ENCODE measurements at regions not wholly inside any gene's neighbourhood (a gene's known extent, or its start where the extent isn't known, plus 50 kb on each side); places are given as distances from the start of the nearest gene placed in this dataset.

DNA sequence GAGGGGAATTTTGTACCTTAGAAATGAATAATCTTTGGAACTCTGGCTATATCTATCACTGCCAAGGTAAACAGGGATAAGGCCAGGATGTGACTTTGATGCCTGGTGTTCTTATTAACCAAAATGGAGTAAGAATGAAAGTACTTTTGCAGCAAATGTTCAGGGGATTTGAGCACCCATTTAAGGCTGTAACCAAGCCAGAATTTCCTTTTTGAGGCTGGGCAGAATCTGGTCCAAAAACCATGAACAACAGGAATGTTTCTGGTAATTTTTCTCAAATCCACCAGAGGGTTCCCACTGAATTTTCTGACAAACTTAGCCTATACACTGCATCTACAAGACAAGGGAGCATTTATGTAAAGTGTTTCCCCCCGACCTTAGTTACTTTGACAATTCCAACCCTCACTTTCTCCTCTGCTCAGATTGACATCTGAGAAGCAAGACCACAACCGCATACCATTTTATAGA lies 120.6 kb downstream of the BAMBI start:
- DNase-seq (ENCODE audit: low spot score) = no peak

GRCh38 chr10:28798428-28798955 lies 121.2 kb downstream of the BAMBI start:
- DNase-seq (ENCODE audit: low spot score) = no peak
- TF ChIP-seq CTCF (IDR thresholded peaks at IDR 0.05; ENCODE audit: extremely low read depth, missing control alignments) = no peak

More for the DNA sequence above, 120.6 kb downstream of the BAMBI start:
- TF ChIP-seq CTCF (IDR thresholded peaks at IDR 0.05; ENCODE audit: extremely low read depth, missing control alignments) = no peak

DNA sequence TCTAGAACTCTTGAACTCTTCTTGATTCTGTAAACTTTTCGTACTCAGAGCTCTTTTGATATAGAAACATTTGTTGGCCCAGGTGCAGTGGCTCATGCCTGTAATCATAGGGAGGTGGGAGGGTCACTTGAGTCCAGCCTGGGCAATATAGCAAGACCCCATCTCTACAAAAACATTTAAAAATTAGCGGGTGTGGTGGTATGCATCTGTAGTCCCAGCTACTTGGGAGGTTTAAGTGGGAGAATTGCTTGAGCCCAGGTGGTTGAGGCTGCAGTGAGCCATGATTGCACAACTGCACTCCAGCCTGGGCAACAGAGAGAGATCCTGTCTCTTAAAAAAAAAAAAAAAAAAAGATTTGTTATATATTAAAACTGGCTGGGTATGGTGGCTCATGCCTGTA lies 121.6 kb downstream of the BAMBI start:
- no peak for DNase-seq (ENCODE audit: low spot score)
- TF ChIP-seq CTCF (IDR thresholded peaks at IDR 0.05; ENCODE audit: extremely low read depth, missing control alignments) = no peak

GRCh38 chr10:28800144-28800543 lies 122.8 kb downstream of the BAMBI start:
- TF ChIP-seq CTCF (IDR thresholded peaks at IDR 0.05; ENCODE audit: extremely low read depth, missing control alignments) = no peak

GRCh38 chr10:28801247-28801646 lies 123.9 kb downstream of the BAMBI start:
- DNase-seq (ENCODE audit: low spot score) = no peak
- no peak for TF ChIP-seq CTCF (IDR thresholded peaks at IDR 0.05; ENCODE audit: extremely low read depth, missing control alignments)

More at GRCh38 chr10:28800144-28800543, 122.8 kb downstream of the BAMBI start:
- no peak for DNase-seq (ENCODE audit: low spot score)

GRCh38 chr10:28801869-28802268 lies 124.5 kb downstream of the BAMBI start:
- no peak for TF ChIP-seq CTCF (IDR thresholded peaks at IDR 0.05; ENCODE audit: extremely low read depth, missing control alignments)
- no peak for DNase-seq (ENCODE audit: low spot score)

GRCh38 chr10:28805390-28805789 lies 128.1 kb downstream of the BAMBI start:
- no peak for TF ChIP-seq CTCF (IDR thresholded peaks at IDR 0.05; ENCODE audit: extremely low read depth, missing control alignments)
- no peak for DNase-seq (ENCODE audit: low spot score)
